Ovary (tissue), 7 donors: ENCODE measurements at regions not wholly inside any gene's neighbourhood (a gene's known extent, or its start where the extent isn't known, plus 50 kb on each side); places are given as distances from the start of the nearest gene placed in this dataset.
"Not testable (repeated sequence)": the region's sequence is repeated elsewhere in the genome, so short reads cannot be mapped to it uniquely, and the experiment has no call there.

Experiments
- DNase-seq, 5 donors: peaks; one replicate each; pipeline ENCODE4 v3.0.0-alpha.2; 2019 to 2020
- H3K27ac ChIP-seq, 2 donors: fragments of 200-600 bp; one replicate each; pipeline versions ENCODE4 v1.5.1 to v1.8.0; 2019 to 2022
- H3K27me3 ChIP-seq: fragments of 200-600 bp; one replicate; pipeline ENCODE4 v1.8.0; 2022
- H3K36me3 ChIP-seq: fragments of 200-600 bp; sonication (generic); one replicate; pipeline ENCODE4 v1.5.1; 2019
- H3K4me1 ChIP-seq: one replicate; pipeline ENCODE4 v1.8.1; 2013; ENCODE audit warnings: mild to moderate bottlenecking, moderate library complexity; ENCODE audit not compliant: insufficient read depth
- H3K4me3 ChIP-seq: fragments of 200-600 bp; sonication (generic); one replicate; pipeline ENCODE4 v1.5.1; 2017
- H3K9me3 ChIP-seq, 2 donors: fragments of 200-600 bp in 1 of 2; sonication (generic) in 1 of 2; one replicate each; pipeline versions ENCODE4 v1.5.1 to v1.8.1; 2013 to 2019; ENCODE audit warnings: mild to moderate bottlenecking in 1 of 2, moderate library complexity in 1 of 2
- CTCF ChIP-seq, 3 donors: fragments of 450-650 bp in 2 of 3; fragments of 200-600 bp in 1 of 3; IDR thresholded peaks; one replicate each; pipeline versions ENCODE4 v1.5.1 to v1.8.0; 2016 to 2022; ENCODE audit warnings: antibody characterized with exemption in 3 of 3, mild to moderate bottlenecking in 1 of 3
- EP300 ChIP-seq: sonication (generic); formaldehyde crosslinking; IDR thresholded peaks from one replicate; pipeline ENCODE4 v1.6.1; 2017; ENCODE audit warnings: antibody characterized with exemption
- POLR2A ChIP-seq: fragments of 450-650 bp; IDR thresholded peaks from one replicate; pipeline ENCODE4 v1.6.1; 2017; ENCODE audit warnings: antibody characterized with exemption, mild to moderate bottlenecking, moderate library complexity
- WGBS, 3 donors: extraction: QIAGEN DNeasy Blood & Tissue Kit in 1 of 3; methylation state at CpG; one replicate each; pipeline versions ENCODE4 v1.1.5 to v1.1.7; 2013 to 2017; 5-methylcytosine and 5-hydroxymethylcytosine counted together
- intact Hi-C, 4 donors: fragments of 100-400 bp; cut with DNase I; formaldehyde crosslinking; loops; one replicate each; pipeline versions ENCODE4 v1.11.0 to v1.15.1; 2022 to 2023
- donor health status: DM: no; HTN: no; CAD: no; lungs with moderate emphysema.
- donor health status: DM: no; HTN: no; CAD: no.
- donor health status: Bipolar disorder and iron deficiency.
- donor health status: DM: no; HTN: no; CAD: no.
- donor health status: DM: yes; HTN: yes; CAD: no.

- no peak for DNase-seq
- intact Hi-C loops: no loop called here
- H3K27ac ChIP-seq: no peak overlapping the region
- WGBS, 3 donors: 95 to 98% (median 98%) methylated on average over 3 of the region's 3 CpGs
- no peak overlapping the region for H3K4me3 ChIP-seq
- no peaks in the 10 kb centered on the region for H3K27me3 ChIP-seq
- TF ChIP-seq POLR2A (no peak), CTCF (IDR thresholded peaks at IDR 0.05) (no peak), EP300 (no peak)
- H3K36me3 ChIP-seq: no peaks in the 10 kb centered on the region
- no peaks in the 10 kb centered on the region for H3K4me1 ChIP-seq
- no peaks in the 10 kb centered on the region for H3K9me3 ChIP-seq
These were observed 867.1 kb downstream of the DTWD2 start for GRCh38 chr5:118121258-118121657.

DNA sequence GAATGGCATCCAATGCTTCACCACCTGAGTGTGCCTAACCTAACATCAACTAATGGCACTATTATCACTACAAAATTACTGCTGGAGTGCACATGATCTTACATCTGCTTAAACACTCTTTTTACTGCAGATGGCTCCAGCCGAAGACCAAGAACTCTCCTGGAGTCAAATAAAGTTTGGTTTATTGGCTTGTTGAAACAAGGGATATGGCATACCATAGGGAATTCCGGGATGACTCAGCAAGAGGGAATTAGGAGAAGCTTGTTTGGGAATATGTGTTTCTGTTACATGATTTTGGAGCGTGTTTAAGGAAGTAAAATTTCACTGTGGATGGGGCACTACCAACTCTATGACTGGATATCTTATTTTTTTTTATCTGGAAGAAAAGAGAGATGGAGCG, 872.6 kb downstream of the DTWD2 start:
- Histone ChIP-seq H3K36me3 (no peaks in the 10 kb centered on the region), H3K9me3 (no peaks in the 10 kb centered on the region), H3K27ac (no peak overlapping the region), H3K4me3 (no peak overlapping the region), H3K4me1 (no peaks in the 10 kb centered on the region), H3K27me3 (no peaks in the 10 kb centered on the region)
- WGBS, 3 donors: 77 to 89% (median 83%) methylated on average over 4 of the region's 4 CpGs
- TF ChIP-seq CTCF (IDR thresholded peaks at IDR 0.05) (no peak), EP300 (no peak), POLR2A (no peak)
- no peak for DNase-seq
- intact Hi-C loops: no loop called here

DNA sequence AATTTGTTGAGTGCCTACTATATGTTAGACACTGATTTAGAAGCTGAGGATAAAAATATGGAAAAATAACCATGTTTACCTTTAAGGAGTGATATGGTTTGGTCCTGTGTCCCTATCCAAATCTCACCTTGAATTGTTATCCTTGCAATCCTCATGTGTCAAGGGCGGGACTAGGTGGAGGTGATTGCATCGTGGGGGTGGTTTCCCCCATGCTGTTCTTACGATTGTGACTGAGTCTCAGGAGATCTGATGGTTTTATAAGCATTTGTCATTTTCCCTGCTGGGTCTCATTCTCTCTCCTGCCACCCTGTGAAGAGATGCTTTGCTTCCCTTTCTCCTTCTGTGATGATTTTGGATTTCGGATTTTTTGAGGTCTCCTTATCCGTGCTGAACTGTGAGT, 876.4 kb downstream of the DTWD2 start:
- intact Hi-C loops: no loop called here
- H3K9me3 ChIP-seq: no peaks in the 10 kb centered on the region
- no peak overlapping the region for H3K4me3 ChIP-seq
- H3K27me3 ChIP-seq: no peaks in the 10 kb centered on the region
- no peak for TF ChIP-seq EP300
- TF ChIP-seq POLR2A: no peak
- TF ChIP-seq CTCF (IDR thresholded peaks at IDR 0.05): no peak
- WGBS, 3 donors: 79 to 84% (median 82%) methylated on average over 5 of the region's 5 CpGs
- no peaks in the 10 kb centered on the region for H3K36me3 ChIP-seq
- H3K27ac ChIP-seq: no peak overlapping the region
- no peak for DNase-seq
- H3K4me1 ChIP-seq: no peaks in the 10 kb centered on the region

- DNase-seq, H3K4me3 ChIP-seq, intact Hi-C loops, H3K27me3 ChIP-seq, H3K9me3 ChIP-seq, H3K36me3 ChIP-seq, H3K27ac ChIP-seq, H3K4me1 ChIP-seq: not testable (repeated sequence)
- 82 to 87% (median 84%) methylated on average over 3 of the region's 3 CpGs for WGBS, 3 donors
These were observed 881.1 kb downstream of the DTWD2 start for GRCh38 chr5:118107246-118107645.

GRCh38 chr5:118098716-118099115, 889.6 kb downstream of the DTWD2 start:
- no peaks in the 10 kb centered on the region for H3K36me3 ChIP-seq
- no peaks in the 10 kb centered on the region for H3K4me1 ChIP-seq
- H3K9me3 ChIP-seq: no peaks in the 10 kb centered on the region
- no peaks in the 10 kb centered on the region for H3K27me3 ChIP-seq
- TF ChIP-seq POLR2A: no peak
- no peak for TF ChIP-seq CTCF (IDR thresholded peaks at IDR 0.05)
- TF ChIP-seq EP300: no peak
- H3K27ac ChIP-seq: no peak overlapping the region
- WGBS, 3 donors: 92 to 98% (median 93%) methylated on average over 1 of the region's 1 CpG
- intact Hi-C loops: no loop called here
- DNase-seq: no peak
- no peak overlapping the region for H3K4me3 ChIP-seq
